ENCODE measurements at regions not wholly inside any gene's neighbourhood (a gene's known extent, or its start where the extent isn't known, plus 50 kb on each side); places are given as distances from the start of the nearest gene placed in this dataset.
"Not testable (repeated sequence)": the region's sequence is repeated elsewhere in the genome, so short reads cannot be mapped to it uniquely, and the experiment has no call there.

DNA sequence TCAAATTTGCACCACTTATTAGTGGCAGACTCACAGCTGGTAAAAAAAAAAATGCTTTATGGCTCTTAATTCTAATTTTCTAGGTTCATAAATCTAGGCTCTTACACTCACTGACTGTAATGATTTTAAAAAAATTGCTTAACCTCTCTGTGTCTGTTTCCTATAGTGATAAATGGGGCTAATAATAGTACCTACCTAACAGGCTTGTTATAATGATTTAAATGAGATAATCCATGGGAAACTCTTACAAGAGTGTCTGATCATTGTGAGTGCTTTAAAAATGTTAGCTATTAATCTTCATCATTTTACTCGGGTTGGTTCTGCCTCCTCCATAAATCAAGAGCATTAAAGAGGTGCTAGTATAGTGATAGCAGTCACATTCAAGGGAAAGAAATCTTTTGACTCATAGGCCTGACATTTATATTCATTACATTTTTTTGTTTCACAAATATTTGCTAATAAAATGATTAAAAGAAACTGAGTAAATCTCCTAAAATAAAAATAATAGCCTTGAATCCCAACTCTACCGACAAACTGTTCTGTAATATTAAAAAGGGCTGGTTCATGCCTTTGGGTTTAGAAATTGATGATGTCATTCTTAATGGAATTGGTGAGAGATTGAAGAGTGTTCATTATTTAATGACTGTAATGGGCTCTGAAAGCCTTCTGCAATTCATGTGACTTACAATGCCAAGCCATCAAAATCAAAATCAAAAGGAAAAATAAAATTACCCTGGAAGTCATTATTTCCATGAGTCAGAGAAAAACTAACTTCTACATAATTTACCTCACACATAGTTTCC, 93.9 kb upstream of the PALMD start:
- DNase-seq (no peak), ATAC-seq (no peak)
- Histone ChIP-seq H3K4me1 (ENCODE audit: control insufficient read depth in 2 of 2, insufficient read depth in 2 of 2, low read length in 2 of 2) (no peaks in the 10 kb centered on the region), H3K9me3 (ENCODE audit: control insufficient read depth in 2 of 3, low read length in 3 of 3) (no peaks in the 10 kb centered on the region), H3K4me3 (ENCODE audit: low read length) (no peak overlapping the region), H3K27me3 (ENCODE audit: control insufficient read depth in 2 of 2, insufficient read depth in 2 of 2, low read length in 2 of 2) (no peaks in the 10 kb centered on the region), H3K27ac (ENCODE audit: low read depth, low read length) (no peak overlapping the region), H3K36me3 (ENCODE audit: control insufficient read depth in 2 of 3, insufficient read depth in 3 of 3, low read length in 3 of 3) (no peaks in the 10 kb centered on the region)
- H3K36me3 Mint-ChIP-seq: no peaks in the 10 kb centered on the region
- no peak overlapping the region for H3K4me3 Mint-ChIP-seq
- no peak overlapping the region for H3K27ac Mint-ChIP-seq
- H3K27me3 Mint-ChIP-seq: peaks cover 0 to 36% (median 14%) of the 10 kb centered on the region in 5 donors
- H3K4me1 Mint-ChIP-seq: no peaks in the 10 kb centered on the region
- ChIA-PET POLR2A (no interaction called here), CTCF (no interaction called here)
- peaks cover 0 to 9% (median 0%) of the 10 kb centered on the region in 11 donors for H3K9me3 Mint-ChIP-seq
- intact Hi-C loops (cut with micrococcal nuclease): no loop called here

DNA sequence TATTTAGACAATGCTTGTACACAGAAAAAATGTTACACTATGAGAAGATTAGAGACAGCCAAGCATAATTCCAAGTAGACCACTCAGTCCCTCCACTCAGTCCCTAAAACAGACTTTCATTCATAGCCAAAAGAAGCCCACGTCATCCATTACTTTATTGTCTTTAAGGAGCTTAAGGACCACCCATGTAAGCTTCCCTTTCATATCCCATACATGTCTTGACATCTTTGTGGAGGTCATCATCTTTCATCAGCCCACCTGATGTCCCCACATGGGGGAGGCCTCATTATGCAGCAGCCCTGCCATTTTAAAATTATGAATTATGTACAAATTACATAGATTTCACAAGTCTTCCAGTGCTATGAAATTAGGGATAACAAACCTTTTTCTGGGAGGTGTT, 92.6 kb upstream of the PALMD start:
- H3K36me3 ChIP-seq (ENCODE audit: control insufficient read depth in 2 of 3, insufficient read depth in 3 of 3, low read length in 3 of 3): no peaks in the 10 kb centered on the region
- H3K27ac ChIP-seq (ENCODE audit: low read depth, low read length): no peak overlapping the region
- no peaks in the 10 kb centered on the region for H3K9me3 ChIP-seq (ENCODE audit: control insufficient read depth in 2 of 3, low read length in 3 of 3)
- Mint-ChIP-seq H3K4me1 (no peaks in the 10 kb centered on the region), H3K9me3 (peaks cover 0 to 9% (median 0%) of the 10 kb centered on the region in 11 donors), H3K27me3 (peaks cover 0 to 36% (median 14%) of the 10 kb centered on the region in 5 donors), H3K4me3 (no peak overlapping the region), H3K36me3 (no peaks in the 10 kb centered on the region), H3K27ac (no peak overlapping the region)
- H3K4me3 ChIP-seq (ENCODE audit: low read length): no peak overlapping the region
- ATAC-seq (no peak), DNase-seq (no peak)
- POLR2A ChIA-PET: no interaction called here
- H3K4me1 ChIP-seq (ENCODE audit: control insufficient read depth in 2 of 2, insufficient read depth in 2 of 2, low read length in 2 of 2): no peaks in the 10 kb centered on the region
- CTCF ChIA-PET: no interaction called here
- intact Hi-C loops (cut with micrococcal nuclease): no loop called here
- H3K27me3 ChIP-seq (ENCODE audit: control insufficient read depth in 2 of 2, insufficient read depth in 2 of 2, low read length in 2 of 2): no peaks in the 10 kb centered on the region

DNA sequence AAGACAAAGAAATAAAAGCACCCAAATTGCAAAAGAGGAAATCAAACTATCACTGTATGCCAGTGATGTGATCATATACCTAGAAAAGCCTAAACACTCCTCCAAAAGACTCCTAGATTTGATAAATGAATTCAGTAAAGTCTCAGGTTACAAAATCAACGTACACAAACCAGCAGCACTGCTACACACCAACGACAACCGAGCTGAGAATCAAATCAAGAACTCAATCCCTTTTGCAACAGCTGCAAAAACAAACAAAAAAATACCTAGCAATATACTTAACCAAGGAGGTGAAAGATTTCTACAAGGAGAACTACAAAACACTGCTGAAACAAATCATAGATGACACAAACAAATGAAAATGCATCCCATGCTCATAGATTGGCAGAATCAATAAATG, 92.1 kb upstream of the PALMD start:
- CTCF ChIA-PET; H3K27ac Mint-ChIP-seq; H3K4me1 Mint-ChIP-seq; DNase-seq; H3K27me3 ChIP-seq (ENCODE audit: control insufficient read depth in 2 of 2, insufficient read depth in 2 of 2, low read length in 2 of 2); ATAC-seq; H3K4me3 Mint-ChIP-seq; POLR2A ChIA-PET; H3K4me1 ChIP-seq (ENCODE audit: control insufficient read depth in 2 of 2, insufficient read depth in 2 of 2, low read length in 2 of 2); H3K9me3 ChIP-seq (ENCODE audit: control insufficient read depth in 2 of 3, low read length in 3 of 3); H3K36me3 ChIP-seq (ENCODE audit: control insufficient read depth in 2 of 3, insufficient read depth in 3 of 3, low read length in 3 of 3); intact Hi-C loops (cut with micrococcal nuclease); H3K4me3 ChIP-seq (ENCODE audit: low read length); H3K9me3 Mint-ChIP-seq; H3K36me3 Mint-ChIP-seq; H3K27ac ChIP-seq (ENCODE audit: low read depth, low read length): not testable (repeated sequence)
- H3K27me3 Mint-ChIP-seq: peaks cover 0 to 34% (median 14%) of the 10 kb centered on the region in 5 donors

DNA sequence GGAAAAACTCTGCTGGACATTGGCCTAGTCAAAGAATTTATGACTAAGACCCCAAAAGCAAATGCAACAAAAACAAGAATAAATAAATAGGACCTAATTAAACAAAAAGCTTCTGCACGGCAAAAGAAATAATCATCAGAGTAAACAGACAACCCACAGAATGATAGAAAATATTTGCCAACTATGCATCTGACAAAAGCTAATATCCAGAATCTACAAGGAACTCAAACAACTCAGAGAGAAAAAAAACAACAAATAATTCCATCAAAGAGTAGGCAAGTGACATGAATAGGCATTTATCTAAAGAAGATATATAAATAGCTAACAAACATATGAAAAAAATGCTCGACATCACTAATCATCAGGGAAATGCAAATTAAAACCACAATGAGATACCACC, 91.2 kb upstream of the PALMD start:
- ATAC-seq: no peak
- peaks cover 0 to 32% (median 14%) of the 10 kb centered on the region in 5 donors for H3K27me3 Mint-ChIP-seq
- POLR2A ChIA-PET: no interaction called here

DNA sequence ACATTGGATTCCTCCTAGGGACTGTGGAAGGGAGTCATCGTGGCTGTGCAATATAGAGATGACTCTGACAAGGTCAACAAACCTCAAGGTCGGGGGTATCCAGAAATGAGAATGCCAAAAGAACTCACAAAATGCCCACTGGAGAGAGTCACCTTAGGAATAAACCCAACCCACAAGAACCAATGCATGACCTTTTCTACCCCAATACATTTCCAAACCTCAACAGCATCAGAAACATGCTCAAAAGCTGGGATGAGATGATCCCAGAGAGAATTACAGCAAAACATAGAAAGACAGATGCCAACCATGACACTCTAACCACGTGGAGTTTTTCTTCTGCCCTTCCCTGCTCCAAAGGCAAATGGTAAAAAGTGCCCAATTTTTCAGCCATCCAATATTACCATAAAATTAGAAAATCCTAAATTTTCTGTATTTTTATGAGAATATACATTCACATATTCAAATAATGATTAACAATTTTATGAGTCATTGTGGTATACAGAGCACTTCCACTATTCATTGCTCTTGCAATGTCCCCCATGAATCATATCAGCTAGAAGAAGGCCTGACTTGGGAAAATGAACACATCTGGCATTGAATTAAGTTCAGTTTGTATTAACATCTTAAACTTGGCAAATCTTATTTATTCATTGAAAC, 88.2 kb upstream of the PALMD start:
- Mint-ChIP-seq H3K9me3 (peaks cover 0 to 18% (median 6%) of the 10 kb centered on the region in 11 donors), H3K4me3 (no peak overlapping the region), H3K4me1 (no peaks in the 10 kb centered on the region), H3K36me3 (no peaks in the 10 kb centered on the region), H3K27me3 (peaks cover 0 to 20% (median 10%) of the 10 kb centered on the region in 5 donors), H3K27ac (no peak overlapping the region)
- H3K27ac ChIP-seq (ENCODE audit: low read depth, low read length): no peak overlapping the region
- no peak for ATAC-seq
- no peak overlapping the region for H3K4me3 ChIP-seq (ENCODE audit: low read length)
- H3K27me3 ChIP-seq (ENCODE audit: control insufficient read depth in 2 of 2, insufficient read depth in 2 of 2, low read length in 2 of 2): no peaks in the 10 kb centered on the region
- DNase-seq: no peak
- POLR2A ChIA-PET: no interaction called here
- no peaks in the 10 kb centered on the region for H3K4me1 ChIP-seq (ENCODE audit: control insufficient read depth in 2 of 2, insufficient read depth in 2 of 2, low read length in 2 of 2)
- no peaks in the 10 kb centered on the region for H3K36me3 ChIP-seq (ENCODE audit: control insufficient read depth in 2 of 3, insufficient read depth in 3 of 3, low read length in 3 of 3)
- H3K9me3 ChIP-seq (ENCODE audit: control insufficient read depth in 2 of 3, low read length in 3 of 3): no peaks in the 10 kb centered on the region
- CTCF ChIA-PET: no interaction called here
- intact Hi-C loops (cut with micrococcal nuclease): no loop called here

More for the DNA sequence above, 91.2 kb upstream of the PALMD start:
- Histone ChIP-seq H3K4me3 (ENCODE audit: low read length) (no peak overlapping the region), H3K9me3 (ENCODE audit: control insufficient read depth in 2 of 3, low read length in 3 of 3) (no peaks in the 10 kb centered on the region), H3K27me3 (ENCODE audit: control insufficient read depth in 2 of 2, insufficient read depth in 2 of 2, low read length in 2 of 2) (no peaks in the 10 kb centered on the region), H3K27ac (ENCODE audit: low read depth, low read length) (no peak overlapping the region), H3K4me1 (ENCODE audit: control insufficient read depth in 2 of 2, insufficient read depth in 2 of 2, low read length in 2 of 2) (no peaks in the 10 kb centered on the region), H3K36me3 (ENCODE audit: control insufficient read depth in 2 of 3, insufficient read depth in 3 of 3, low read length in 3 of 3) (no peaks in the 10 kb centered on the region)
- Mint-ChIP-seq H3K9me3 (peaks cover 0 to 9% (median 0%) of the 10 kb centered on the region in 11 donors), H3K27ac (no peak overlapping the region), H3K36me3 (no peaks in the 10 kb centered on the region), H3K4me1 (no peaks in the 10 kb centered on the region), H3K4me3 (no peak overlapping the region)
- no peak for DNase-seq
- CTCF ChIA-PET: no interaction called here
- intact Hi-C loops (cut with micrococcal nuclease): no loop called here

DNA sequence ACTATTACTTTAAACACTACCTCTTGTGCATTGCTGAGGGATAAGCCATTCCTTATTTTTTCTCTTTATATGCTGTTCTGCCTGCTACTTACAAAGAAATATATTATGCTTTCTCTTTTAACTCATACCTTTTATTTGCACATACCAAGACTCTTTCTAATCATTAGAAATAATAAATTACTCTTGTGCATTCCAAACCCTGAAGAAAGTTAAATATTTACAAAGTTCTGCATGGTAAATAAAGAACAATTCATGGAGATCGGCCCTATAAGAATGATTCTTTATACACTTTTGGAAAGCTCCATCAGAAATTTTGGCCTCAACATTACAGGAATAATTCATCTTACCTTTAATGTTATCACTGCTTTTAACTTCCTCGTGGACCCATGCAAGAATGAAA, 86.7 kb upstream of the PALMD start:
- no peak overlapping the region for H3K27ac Mint-ChIP-seq
- ChIA-PET CTCF (no interaction called here), POLR2A (no interaction called here)
- H3K9me3 Mint-ChIP-seq: peaks cover 0 to 21% (median 7%) of the 10 kb centered on the region in 11 donors
- H3K4me1 Mint-ChIP-seq: no peaks in the 10 kb centered on the region
- Histone ChIP-seq H3K4me1 (ENCODE audit: control insufficient read depth in 2 of 2, insufficient read depth in 2 of 2, low read length in 2 of 2) (no peaks in the 10 kb centered on the region), H3K27ac (ENCODE audit: low read depth, low read length) (no peak overlapping the region), H3K9me3 (ENCODE audit: control insufficient read depth in 2 of 3, low read length in 3 of 3) (no peaks in the 10 kb centered on the region), H3K4me3 (ENCODE audit: low read length) (no peak overlapping the region), H3K27me3 (ENCODE audit: control insufficient read depth in 2 of 2, insufficient read depth in 2 of 2, low read length in 2 of 2) (no peaks in the 10 kb centered on the region), H3K36me3 (ENCODE audit: control insufficient read depth in 2 of 3, insufficient read depth in 3 of 3, low read length in 3 of 3) (no peaks in the 10 kb centered on the region)
- DNase-seq: no peak
- intact Hi-C loops (cut with micrococcal nuclease): no loop called here
- peaks cover 0 to 10% (median 7%) of the 10 kb centered on the region in 5 donors for H3K27me3 Mint-ChIP-seq
- ATAC-seq: no peak
- no peak overlapping the region for H3K4me3 Mint-ChIP-seq
- no peaks in the 10 kb centered on the region for H3K36me3 Mint-ChIP-seq
